GM03348 (cell line): ENCODE measurements at regions not wholly inside any gene's neighbourhood (a gene's known extent, or its start where the extent isn't known, plus 50 kb on each side); places are given as distances from the start of the nearest gene placed in this dataset.
"Not testable (repeated sequence)": the region's sequence is repeated elsewhere in the genome, so short reads cannot be mapped to it uniquely, and the experiment has no call there.

ENCODE experiments used
- DNase-seq: peaks from one replicate; pipeline ENCODE4 v3.0.0; 2012; ENCODE audit warnings: low spot score

DNA sequence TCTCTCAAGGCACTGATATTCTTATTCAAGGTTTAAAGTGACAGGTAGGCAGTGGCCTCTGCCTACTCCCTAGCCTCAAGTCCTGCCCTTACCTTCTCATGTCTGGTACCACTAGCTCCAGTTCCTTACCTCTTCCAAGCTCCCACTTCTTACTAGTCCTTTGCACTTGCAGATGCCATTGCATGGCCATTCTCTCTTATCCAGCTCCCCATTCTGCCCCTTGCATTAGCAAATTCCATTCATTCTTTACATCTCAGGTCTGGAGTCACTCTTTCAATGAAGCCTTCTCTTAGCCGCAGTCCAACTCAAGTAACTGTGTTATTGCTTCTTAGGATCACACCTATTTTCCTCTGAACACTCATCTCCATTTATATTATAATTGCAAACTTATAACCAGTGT lies 807.1 kb downstream of the EDEM1 start:
- no peak for DNase-seq

DNA sequence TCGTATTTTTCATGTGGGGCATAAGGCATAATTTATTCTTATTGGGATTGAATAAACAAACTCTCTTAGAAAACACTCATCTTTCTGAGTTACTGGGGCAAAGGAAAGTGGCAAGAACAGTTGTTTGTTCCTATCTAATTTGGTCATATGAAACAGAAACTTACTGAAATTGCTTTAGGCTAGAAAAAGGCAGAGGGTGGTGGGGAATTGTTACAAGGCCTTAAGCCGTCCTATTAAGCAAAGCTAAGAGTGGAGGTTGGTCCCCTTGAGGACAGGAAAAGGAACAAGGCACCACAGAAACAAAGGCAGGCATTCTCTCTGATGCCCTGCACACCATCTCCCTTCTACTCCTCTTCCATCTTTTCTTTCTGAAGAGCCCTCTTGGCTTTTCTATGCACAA lies 830.9 kb downstream of the EDEM1 start:
- no peak for DNase-seq

DNA sequence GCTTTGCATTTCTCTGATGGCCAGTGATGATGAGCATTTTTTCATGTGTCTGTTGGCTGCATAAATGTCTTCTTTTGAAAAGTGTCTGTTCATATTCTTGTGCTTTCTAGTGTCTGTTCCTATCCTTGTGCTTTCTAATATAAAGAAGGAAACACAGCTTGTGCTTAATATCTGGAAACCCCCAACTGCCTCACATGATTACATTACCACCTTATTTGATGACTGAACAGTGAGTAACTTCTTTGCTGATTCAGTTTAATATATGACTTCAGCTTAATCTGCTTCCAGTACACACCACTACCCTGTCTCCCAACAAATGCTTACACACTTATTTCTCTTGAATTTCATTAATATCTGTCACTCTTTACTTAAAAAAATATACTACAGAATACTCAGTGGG lies 835.1 kb downstream of the EDEM1 start:
- no peak for DNase-seq

DNA sequence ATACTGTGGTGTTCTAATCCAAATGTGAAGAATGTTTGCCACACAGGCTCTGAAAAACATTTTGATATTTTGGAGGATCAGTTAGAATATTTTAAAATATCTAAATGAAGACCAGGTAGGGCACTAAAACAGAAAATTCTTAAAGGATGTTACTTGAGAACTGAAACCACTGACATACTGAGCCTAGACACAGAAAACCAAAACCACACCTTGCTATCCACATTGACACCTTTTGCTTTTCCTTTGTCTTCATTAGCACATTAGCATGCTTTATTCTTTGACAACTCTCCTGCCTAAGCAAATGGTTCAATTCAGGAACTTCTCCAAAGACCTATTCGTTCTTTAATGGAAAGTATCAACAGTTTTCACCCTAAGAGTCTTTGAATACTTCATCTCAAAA lies 835.9 kb upstream of the GRM7 start:
- no peak for DNase-seq

DNA sequence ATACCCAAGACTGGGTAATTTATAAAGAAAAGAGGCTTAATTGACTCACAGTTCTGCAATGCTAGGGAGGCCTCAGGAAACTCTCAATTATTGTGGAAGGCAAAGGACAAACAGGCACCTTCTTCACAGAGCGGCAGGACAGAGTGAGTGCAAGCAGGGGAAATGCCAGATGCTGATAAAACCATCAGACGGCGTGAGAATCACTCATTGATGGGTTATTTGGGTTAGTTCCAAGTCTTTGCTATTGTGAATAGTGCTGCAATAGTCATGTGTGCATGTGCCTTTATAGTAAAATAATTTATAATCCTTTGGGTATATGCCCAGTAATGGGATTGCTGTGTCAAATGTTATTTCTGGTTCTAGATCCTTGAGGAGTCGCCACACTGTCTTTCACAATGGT lies 830.3 kb upstream of the GRM7 start:
- not testable (repeated sequence) for DNase-seq

DNA sequence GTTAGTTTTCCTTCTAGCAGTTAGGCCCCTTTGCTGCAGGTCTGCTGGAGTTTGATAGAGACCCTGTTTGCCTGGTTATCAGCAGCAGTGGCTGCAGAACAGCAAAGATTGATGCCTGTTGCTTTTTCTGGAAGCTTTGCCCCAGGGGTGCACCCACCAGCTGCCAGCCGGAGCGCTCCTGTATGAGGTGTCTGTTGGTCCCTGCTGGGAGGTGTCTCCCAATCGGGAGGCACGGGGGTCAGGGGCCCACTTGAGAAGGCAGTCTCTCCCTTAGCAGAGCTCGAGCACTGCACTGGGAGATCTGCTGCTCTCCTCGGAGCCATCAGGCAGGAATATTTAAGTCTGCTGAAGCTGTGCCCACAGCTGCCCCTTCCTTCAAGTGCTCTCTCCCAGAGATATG lies 825.3 kb upstream of the GRM7 start:
- no peak for DNase-seq

DNA sequence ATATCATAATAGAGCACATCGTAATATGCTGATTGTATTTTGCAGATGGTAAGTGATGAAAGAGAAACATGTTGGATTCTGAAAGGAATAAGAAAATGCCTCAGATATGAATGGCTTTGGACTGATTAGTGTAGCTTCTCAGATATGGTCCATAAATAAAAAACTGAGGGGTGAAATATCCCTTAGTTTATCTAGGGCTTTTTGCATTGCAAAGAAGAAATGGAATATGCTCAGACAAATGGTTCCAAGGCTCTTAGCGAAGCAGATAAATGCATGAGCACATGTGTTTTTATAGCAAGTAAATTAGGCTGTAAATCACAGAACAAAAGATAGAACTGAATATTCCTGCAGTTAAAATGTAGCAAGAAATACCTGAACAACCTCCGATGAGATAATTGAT lies 820.9 kb upstream of the GRM7 start:
- no peak for DNase-seq

DNA sequence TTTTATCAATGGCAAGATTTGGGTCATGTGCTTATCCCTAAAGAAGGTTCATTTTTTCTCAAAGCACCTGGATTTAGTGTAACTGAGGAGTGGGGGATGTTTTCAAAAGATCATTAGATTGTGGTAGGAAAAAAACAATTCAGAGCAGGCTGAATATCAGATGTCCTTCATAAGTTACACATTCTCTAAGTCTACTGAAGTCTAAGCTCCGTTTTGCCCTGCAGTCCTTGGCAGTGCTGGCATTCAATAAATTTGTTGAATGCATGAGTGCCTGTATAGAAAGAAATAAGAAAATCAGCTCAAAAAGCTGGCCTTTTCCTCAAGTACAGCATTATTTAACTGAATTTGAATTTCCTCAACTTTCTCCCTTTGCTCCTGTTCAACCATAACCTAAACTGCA lies 819.0 kb upstream of the GRM7 start:
- no peak for DNase-seq

DNA sequence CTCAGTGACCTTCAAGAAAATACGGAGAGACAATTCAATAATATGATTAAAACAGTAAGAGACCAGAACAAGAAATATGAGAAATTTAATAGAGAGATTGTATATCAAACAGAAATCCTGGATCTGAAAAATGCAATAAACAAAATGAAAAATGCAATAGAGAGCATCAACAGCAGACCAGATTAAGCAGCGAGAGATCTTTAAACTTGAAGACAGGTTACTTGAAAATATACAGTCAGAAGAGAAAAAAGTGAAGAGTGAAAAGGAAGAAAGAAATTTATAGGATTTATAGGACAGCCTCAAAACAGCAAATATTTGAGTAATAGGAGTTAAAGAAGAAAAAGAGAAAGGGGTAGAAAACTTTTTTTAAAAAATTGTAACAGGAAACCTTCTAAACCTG lies 813.9 kb upstream of the GRM7 start:
- DNase-seq = no peak

DNA sequence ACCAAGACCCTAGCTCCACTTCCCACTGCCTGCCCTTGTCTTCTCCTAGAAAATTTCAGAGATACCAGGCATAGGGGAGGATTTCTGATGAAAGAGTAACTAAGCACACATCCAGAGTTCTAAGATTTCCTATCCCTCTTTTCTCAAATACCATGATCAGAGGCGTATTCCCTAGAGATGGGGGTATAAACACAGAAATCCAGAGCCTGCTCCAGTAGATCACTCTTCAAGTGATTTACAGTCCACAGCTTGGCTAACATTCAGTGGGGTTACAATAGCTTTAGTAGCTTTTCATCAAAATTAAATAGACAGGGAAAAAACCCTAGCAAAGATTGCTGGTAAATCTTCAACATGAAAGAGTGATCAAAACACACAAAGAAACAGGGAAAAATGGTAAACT lies 800.7 kb upstream of the GRM7 start:
- DNase-seq = no peak

DNA sequence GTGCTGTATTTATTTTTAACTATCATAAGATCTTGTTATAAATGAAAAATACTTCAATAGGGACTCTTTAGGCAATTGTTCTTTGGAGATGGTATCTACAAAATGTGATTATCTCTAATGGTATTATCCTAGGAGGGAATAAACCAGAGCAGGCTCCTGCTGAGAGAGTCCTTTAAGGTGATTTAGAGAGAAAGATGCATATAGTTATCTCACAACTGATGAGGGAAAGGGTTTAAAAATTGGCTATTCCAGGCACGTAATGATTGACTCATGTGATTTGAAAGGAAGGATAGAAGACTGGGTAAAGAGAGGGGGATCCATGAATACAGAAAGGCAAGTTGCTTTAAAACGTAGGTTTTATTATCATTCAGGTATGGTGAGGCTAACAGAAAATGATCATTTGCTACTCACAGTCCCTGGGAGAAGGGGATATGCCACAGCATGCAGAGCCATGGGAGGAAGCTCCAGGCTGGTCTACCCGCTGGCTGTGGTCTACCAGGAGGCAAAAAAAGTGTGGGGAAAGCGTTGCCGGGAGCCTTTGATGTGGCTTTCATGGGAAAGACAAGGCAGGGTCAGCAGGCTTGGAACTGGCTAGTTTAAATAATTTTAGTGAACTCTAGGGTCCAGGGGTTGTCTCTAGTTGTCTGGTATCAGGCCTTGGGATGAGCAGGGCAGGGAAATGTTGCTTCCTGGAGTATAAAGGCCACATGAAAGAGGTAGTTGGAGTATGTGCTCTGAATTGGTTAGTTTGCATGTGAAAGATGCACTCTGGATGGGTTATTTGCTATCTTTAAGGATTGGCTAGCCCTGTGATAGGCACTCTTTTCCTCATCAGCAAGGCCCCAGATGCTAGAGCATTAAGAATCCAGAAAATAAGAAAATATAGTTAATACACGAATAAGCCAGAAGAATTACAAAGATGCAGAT lies 798.4 kb upstream of the GRM7 start:
- no peak for DNase-seq

DNA sequence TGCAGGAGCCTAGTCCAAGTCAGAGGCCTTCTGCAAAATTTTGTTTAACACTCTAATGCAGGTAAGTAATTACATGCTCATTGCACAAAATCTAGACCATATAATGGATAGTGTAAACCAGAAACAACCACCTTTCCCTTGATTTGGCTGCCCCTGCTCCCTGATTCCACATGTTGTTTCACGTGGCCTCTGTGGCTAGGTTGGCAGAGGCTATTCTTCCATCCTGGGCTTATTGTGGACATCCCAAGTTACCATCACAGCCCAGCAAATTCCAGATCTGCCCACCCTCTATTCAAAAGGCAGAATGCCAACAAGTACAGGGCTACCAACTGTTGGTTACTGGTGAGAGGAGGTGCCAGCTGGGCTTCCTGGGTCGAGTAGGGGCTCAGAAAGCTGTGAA lies 794.5 kb upstream of the GRM7 start:
- no peak for DNase-seq

DNA sequence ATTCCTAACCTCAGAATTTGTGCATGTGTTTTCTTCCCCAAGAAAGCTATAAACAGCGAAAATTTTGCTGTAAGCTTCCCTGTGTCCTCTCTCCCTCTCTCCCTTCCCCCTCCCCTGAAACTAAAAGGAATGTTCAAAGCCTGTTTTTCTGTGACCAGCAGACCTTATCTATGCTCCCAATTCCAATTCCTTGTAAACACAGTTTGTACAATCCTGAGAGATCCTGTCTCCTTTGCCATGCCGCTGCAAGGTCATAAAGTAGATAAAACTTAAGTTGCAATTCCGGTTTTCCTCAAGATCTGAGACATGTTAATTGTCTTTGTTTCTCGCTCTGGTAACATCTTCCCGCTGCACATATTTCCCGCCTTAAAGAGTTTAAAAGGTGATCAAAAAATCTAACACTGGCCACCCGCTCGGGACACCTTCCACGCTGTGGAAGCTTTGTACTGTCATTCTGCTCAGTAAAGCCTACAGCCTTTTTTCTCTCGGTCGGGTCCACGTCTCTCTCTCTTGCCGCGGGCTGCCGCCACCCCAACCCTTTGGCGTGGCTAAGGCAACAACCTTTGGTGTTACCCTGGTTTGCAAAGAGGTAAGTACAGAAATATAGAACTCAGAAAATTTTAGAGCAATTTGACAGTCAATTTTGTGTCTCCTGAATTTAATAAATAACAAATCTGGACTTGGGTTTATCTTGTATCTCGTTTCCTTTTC lies 793.9 kb upstream of the GRM7 start:
- not testable (repeated sequence) for DNase-seq

DNA sequence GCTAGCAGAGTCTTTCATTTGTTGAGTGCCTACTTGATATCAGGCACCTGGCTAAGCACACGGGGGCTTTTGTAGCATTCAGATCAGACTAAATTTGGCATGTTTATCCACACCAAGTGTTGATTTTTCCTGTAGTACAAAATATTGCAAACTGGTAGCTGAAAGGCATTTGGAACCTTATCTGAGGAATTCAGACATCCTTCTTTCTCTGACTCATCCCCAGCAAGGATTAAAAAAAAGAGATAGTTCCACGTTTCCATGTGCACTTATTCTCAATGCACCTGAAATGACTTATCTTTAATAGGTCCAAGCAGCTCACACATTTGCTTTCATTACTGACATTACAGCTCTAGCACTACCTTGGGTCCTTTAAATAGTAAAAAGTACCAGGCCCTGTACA lies 786.0 kb upstream of the GRM7 start:
- DNase-seq = no peak

DNA sequence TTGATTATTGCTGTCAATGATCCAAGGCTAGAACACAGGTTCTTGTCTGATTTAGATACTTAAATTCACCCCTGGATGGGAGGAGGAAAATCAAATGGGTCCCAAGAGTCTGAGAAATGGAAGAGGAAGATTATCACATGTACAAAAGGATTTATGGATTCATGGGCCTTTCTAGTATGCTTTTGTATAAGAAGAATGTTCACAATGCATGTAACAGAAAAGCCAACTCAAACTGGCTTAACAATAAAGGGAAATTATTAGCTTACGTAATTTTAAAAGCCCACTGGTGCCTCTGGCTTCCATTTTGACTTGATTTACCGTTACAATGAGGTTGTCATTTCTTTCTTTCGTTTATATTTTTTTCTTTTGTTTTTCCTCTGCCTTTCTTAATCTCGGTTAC lies 782.5 kb upstream of the GRM7 start:
- no peak for DNase-seq

DNA sequence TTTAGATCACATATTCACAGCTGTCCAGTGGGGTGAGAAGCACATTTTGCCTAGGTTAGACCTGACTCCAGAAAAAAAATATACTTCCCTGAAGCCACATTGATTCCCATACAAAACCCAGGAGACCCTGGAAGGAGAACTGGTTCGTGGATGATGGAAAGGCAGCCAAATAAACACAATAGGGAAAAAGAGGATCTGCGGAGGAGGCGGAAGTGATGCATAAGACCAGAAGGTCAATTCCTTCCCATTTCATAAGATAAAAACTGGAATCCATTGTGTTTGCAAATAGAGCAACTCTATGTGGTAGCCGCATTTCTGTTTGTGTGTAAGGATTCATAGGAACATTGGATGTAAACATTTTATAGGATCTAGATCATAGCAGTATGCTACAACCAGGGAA lies 781.9 kb upstream of the GRM7 start:
- no peak for DNase-seq

DNA sequence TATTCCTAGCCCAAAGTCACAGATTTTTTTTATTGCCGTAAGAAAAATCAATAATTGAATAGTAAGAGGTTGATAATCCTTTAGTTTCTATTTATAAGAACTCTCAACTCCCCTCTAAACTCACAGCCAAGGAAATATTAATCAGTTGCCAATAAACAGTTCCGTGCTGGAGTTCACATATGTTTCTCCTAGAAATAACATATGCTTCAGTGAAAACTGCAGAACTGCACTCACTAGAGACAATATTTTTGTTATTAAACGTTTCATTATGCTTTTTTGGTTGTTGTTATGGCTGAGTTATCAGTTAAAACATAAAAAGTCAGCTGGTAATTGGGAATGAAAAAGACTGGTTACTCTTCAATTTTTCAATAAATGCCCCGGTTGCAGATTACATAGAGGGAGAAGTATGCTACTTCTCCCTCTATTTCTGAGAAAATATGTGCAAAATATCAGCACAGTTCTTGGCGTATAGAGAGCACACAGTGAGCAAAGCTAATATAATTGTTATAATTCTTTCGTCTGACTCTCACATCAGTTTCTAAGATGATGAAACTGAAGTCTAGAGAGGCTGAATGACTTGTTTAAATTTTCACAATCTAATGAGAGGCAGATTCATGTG lies 781.2 kb upstream of the GRM7 start:
- no peak for DNase-seq

DNA sequence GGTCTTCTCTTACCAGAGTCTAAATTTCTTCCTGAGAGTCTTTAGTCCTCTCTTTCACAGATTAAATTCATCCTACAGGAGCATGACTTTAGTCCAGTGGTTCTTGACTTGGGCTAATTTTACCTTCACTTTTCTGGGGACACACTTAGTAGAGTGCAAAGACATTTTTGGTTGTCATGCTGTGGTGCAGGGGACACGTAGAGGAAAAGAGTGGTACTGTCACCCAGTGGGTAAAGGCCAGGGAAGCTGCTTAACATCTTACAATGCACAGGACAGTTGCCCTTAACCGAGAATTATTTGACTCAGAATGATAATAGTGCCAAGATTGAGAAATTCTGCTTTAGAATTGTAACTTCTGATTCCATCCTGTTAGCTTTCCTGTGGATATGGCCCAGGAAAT lies 772.5 kb upstream of the GRM7 start:
- no peak for DNase-seq

DNA sequence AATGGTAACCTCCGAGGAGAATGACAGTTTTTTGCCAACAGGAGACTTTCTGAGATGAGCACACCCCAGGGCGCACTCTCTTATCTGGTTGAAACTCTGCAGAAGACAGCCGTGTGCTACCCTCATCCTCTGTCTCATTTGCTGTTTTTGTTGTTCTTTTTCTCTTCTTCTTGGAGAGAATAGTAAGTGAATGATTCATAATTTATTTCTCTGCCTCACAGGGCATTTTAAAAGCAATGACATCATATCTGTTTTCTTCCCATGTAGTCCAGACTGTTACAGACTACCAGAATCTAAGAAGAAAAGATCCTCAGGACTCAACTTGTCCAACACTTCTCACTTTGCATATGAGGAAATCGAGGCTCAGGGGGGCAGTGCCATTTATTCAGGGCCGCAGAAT lies 771.1 kb upstream of the GRM7 start:
- DNase-seq = no peak

DNA sequence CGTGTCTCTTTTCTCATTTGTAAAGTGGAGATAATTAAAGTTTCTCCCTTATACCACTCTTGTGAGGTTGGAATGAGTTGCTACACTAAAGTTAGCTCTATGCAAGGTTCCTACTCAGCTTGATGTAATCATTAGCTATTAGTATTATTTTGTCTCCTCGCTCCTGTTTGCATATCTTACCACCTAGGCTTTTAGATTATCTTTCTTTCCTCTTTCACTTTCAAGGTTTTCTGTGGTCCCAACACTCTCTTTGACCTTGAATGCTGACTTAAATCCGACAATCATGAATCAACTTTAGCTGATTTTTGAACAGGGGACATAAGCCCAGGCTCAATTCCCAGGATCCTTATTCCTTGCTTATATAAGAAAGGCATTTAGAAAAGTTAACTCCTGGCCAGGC lies 769.7 kb upstream of the GRM7 start:
- no peak for DNase-seq

DNA sequence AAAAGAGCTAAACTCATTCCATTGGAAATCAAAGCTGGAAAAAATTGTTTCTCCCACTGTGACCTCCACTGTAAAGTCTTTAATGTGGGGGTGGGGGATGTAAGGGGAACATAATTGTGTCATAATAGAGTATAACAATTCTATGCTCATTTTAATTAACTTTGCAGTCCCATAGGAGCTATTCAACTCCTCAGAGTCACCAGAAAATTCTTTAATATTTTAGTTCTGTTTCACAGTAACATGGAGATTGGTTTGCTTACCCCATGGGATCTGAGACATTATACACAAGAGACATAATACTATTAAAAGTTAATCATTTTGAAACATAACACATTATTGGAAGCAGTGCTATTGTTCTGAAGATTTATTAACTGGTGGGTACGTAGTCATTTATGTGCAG lies 765.9 kb upstream of the GRM7 start:
- no peak for DNase-seq

DNA sequence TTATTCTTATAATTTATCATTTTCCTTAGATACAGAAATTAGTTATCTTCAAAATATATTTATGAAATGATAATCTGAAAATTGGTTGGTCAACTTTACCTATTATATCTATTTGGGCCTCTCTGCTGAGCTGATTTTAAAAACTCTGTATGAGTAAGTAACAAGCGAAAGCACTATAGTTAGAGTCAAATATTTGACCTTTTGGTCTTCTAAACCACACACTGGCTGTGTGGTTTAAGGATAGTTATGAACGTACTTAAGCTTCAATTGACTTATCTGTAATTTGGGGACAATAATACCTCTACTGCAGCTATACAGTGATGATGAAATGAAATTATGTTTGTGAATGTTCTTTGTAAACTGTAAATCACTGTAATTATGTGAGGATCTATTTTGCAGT lies 763.9 kb upstream of the GRM7 start:
- DNase-seq = no peak

DNA sequence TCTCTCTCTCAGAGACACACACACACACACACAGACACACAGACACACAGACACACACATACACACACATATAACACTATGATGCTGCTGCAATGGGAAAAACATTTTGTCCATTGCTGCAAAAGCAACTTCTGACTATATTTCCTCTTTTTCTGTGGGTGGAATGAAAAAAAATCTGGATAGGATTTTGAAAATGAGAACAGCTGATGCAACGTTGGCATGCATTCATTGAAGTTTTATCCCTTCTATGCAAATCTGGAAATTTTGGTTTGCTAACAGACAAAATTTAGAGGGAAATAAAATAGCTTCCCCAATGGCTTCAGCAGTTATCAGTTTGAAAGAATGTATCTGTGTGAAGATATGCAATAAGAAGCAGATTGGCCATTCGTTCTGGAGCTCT lies 763.4 kb upstream of the GRM7 start:
- DNase-seq = no peak
